ENCODE measurements at regions not wholly inside any gene's neighbourhood (a gene's known extent, or its start where the extent isn't known, plus 50 kb on each side); places are given as distances from the start of the nearest gene placed in this dataset.
A peak's percentile ranks its signal among the peaks of the same experiment; 100 is the strongest.
"Not testable (repeated sequence)": the region's sequence is repeated elsewhere in the genome, so short reads cannot be mapped to it uniquely, and the experiment has no call there.

DNA sequence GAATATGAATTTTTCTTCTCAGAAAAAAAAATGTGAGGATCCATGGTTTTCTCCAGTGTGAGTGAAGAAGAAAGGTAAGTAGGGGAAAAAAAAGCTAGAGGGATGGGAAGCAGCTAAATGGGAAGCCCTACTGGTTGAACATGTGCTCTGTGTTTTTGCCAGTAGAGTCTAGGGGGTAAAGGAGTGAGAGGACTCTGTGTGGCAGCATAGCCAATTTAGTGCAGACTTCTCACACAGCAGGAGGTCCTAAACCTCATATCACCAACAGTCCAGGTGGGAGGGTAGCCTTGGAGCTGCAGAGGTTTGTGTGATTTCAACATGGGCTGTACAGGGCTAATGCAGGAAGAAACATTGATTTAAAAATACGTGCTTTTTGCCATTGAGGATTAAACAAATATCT, 334.5 kb upstream of the SPHKAP start:
- no peak for DNase-seq (ENCODE audit: low read depth)

DNA sequence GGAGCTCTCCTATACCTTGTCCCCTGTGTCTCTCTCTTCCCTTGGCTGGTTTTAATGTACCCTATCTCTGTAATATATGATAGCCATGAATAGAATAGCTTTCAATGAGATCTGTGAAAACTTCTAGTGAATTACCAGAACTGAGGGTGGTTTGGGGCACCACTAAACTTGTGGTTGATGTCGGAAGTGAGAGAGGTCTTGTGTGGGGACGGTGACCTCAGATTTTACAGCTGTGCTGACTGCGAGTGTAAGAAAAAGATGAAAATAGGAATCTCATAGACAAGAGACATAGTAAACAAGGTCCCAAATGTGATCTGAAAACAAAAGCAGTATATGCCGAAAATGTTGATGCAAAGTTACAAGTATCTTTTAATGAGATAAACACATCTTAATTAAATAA, 332.0 kb upstream of the SPHKAP start:
- not testable (repeated sequence) for DNase-seq (ENCODE audit: low read depth)

DNA sequence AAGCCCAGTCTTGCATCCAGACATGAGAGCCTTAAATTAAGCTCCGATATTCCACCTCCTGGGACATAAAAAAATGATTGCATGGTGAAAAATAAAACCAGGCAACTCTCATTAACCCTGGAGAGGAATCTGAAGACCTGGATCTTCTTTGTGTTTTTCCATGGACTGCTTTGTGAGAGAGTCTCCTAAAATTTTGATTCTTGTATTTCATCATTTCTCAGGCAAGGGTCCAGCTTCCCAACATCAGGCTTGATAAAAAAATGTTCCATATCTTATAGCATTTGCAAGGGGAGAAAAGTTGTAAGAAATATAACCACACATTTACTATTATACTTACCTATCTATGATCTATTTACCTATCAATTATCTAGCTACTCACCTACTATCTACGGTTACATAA, 327.5 kb upstream of the SPHKAP start:
- no peak for DNase-seq (ENCODE audit: low read depth)

DNA sequence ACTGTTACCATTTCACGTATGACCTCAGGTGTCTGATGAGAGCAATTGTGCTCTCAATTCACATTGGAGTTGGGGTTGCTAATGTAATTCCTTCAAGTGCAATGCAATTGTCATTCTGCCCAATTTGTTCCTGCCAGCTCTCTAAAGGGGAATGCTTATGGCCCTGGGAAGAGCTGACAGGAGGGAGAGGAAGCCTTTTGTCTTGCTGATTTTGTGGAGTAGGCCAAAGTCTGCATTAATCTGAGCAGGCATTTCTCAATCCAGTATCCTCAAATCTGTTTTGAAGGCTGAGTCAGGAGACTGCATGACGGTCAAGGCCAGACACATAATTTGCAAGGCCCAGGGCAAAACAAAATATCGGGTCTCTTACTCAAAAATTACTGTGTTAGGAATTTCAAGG, 326.4 kb upstream of the SPHKAP start:
- no peak for DNase-seq (ENCODE audit: low read depth)

DNA sequence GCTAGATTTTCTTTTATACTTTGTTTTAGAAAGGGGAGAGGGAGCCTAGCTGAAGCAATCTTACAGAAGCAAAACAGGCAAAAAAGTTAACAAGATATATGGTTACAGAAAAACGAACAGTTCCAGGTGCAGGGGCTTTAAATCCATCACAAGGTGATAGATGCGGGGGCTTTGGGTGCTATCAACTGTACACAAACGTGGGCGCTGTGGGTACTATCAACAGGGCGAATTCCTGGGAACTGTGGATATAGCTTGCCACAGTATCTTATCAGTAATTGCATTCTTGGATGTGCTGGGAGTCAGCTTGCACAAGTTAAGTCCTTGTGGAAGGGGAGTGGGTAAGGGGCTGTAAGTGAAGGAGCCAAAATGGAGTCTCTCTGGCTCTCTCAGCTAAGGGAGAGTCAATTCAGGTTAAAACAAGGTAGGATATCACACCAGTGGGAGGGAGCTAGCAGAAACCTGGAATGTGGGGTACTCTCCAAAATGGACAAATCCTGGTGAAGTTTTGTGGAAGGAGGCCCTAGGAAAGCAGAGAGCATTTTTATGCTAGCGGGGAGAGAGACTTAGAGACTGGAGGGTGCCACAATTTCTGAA, 325.8 kb upstream of the SPHKAP start:
- DNase-seq (ENCODE audit: low read depth) = no peak

DNA sequence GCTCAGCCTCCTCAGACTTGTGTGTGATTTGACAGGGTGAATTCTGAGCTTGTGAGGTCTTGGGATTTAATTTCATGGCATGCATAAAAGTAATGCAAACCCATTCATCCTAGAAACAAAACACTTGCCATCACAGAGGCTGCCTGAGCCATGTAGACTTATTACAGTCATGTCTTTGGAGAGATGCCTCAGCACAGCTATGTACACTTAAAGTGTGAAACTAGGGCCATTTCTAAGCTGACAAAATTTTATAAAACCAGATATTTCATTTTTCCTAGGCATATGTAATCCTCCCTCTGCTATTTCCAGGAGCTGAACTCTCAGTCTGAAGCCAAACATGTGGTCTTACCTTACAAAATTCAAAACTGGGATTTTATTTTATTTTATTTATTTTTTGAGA, 322.2 kb upstream of the SPHKAP start:
- DNase-seq (ENCODE audit: low read depth) = no peak

DNA sequence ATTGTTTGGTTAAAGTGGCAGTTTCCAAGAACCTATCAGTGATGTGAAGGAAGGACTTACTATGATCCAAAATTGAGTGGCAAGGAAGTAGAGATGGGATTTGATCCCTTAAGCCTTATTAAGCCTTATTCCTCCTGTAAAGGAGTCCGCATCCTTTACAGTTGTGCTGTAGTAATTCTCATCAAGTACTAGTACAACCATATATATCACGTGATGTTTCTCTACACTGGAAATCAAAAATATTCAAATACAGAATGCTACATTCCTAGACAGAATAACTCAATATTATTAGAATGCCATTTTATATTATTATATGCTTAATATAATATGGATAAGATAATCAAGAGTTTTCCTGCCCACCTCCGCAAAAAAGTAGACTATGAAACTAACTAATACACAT, 312.4 kb upstream of the SPHKAP start:
- no peak for DNase-seq (ENCODE audit: low read depth)

DNA sequence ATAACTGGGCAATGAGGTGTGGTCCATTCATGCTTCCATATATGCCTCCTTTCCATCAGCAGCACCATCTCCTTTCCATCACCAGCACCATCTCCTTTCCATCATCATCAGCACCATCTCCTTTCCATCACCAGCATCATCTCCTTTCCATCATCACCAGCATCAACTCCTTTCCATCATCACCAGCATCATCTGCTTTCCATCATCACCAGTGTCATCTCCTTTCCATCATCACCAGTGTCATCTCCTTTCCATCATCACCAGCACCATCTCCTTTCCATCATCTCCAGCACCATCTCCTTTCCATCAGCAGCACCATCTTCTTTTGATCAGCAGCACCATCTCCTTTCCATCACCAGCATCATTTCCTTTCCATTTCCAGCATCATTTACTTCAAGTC, 297.5 kb upstream of the SPHKAP start:
- DNase-seq (ENCODE audit: low read depth) = no peak

DNA sequence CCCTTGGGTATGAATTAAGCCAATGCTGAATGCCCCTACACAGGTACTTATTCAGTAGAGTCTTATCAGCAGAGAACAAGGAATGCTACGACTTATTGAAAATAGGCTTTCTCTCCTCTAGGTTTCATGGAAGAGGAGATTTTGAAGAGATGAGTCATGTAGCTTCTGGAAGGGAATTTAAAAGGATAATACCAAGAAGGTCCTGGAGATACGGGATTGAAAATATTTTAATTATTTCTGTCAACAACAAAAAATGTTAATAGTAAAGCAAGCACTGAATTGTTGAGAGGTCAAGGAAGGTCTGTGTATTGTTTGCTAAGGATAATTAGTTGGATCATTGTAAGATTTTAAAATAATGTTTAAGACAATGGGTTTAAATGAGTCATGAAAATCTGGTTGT, 293.0 kb upstream of the SPHKAP start:
- peak; percentile 56 for DNase-seq (ENCODE audit: low read depth)

DNA sequence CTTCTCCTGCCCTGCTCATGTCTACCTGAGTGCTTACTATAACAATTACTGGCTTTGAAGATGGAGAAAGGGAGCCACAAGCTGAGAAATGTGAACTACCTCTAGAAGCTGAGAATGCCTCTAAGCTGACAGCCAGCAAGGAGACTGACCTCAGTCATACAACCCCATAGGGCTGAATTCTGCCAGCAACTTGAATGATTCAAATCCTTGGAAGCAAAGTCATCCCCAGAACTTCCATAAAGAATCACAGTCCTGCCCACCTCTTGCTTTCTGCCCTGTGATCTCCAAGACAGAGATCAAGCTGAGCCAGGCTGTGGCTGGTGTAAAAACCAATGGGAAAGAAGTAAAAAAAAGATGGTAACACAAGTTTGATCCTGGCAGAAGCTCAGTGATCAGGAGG, 288.2 kb upstream of the SPHKAP start:
- DNase-seq (ENCODE audit: low read depth) = no peak

DNA sequence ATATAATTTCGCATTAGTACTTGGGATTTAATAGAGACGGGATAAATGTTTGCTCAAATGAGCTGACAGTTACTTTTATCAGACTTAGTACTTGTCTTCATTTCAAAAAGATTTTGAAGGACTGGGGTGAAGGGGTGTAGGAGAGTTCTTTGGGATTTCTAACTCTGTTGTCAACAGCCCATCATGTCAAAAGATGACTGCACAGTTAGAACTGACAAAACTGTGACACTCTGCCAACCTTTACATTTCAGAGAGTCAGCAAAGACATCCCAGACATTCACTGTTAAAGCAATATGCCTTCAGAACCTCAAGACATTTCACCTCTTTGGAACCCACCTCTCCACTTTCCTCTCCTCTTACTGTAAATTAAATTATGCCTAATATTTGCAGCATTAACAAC, 285.4 kb upstream of the SPHKAP start:
- no peak for DNase-seq (ENCODE audit: low read depth)

DNA sequence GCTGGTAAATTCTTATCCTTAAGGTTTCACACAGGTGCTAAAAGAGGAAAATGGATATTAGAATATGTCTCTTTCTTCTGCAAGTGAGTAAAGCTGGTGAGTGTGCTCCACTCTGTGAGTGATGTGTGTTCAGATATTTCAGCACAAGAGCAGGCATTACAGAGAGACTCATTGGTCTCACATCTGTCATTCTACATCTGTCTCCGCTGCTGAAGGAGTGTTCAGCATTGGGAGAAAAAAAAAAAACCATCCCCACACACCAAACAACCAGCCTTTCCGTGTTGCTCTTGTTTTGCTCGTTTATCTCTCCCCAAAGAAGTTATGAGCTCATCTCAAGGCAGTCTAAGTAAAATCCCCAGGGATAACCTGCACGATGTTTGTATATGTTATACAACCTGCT, 283.9 kb upstream of the SPHKAP start:
- DNase-seq (ENCODE audit: low read depth) = no peak

DNA sequence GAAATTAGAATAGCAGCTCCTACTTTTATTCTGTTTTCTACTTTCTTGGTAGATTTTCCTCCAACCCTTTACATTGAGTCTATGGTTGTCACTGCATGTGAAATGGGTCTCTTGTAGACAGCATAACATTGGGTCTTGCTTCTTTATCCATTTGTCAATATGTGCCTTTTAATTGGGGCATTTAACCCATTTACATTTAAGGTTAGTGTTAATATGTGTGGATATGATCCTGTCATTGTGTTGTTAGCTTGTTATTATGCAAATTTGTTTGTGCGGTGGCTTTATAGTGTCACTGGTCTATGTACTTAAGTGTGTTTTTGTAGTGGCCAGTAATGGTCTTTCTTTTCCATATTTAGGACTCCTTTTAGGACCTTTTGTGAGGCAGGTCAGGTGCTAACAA, 276.9 kb upstream of the SPHKAP start:
- DNase-seq (ENCODE audit: low read depth) = no peak

DNA sequence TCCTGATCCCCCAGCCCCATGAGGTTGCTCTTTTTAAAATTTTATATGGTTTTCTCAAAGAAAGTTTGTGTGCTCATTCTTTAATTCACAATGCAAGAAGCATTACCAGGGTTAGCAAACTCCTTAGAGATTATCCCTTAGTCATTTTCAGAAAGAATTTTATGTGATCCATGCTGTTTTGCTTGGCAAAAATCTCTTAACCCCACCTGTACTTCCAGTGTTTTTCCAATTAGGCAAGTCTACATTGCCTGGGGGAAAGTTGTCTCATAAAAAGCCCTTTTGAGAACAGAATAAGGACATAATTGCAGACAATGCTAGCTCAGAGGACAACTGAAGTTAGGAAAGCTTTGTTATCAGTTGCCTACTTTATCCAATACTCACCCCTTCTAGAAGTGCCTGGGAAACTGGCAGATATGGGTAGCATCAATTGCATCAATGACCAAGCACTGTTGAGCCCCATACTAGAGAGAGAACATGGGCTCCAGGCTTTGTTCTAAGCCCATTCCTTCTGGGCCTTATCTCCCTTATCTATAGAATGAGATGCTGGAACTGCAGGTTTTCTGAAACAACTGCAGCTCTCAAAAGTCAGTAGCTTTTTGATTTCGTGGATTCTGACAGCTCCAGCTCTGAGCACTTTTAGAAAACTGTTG, 265.9 kb upstream of the SPHKAP start:
- DNase-seq (ENCODE audit: low read depth) = no peak

DNA sequence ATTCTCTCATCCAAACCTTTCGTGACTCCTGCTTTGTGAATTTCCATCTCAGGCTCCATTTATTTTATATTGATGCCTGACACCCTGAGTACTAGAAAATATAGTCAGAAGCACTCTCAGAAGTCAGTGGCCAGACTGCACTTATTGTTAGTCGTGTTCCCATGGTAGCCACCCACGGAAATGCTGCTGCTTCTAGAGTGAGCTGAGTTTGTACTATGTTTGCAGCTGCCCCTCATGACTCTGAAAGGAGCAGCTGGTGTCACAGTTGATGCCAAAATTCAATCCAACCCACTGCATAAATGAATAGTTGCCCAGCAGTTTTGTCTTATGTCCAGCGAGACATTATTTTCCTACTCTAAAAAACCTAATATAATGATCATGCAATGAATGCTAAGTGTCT, 265.2 kb upstream of the SPHKAP start:
- no peak for DNase-seq (ENCODE audit: low read depth)

DNA sequence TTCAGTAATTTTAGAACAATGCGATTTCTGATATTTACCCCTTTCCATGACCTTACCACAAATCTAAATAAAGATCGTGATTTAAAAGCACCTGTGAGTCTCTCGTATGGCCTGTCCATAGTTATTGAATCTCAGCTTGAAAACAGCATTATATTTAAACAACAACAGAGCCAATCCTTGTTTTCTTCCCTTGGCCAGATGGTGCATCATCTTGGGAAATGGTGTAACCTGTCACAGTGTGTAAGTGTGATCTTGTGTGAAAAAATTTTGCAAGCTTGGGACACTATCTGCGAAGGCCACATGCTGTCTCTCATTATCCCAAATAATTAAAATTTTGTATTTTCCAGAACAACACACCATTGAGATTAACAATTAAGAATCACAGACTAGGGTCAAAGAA, 262.7 kb upstream of the SPHKAP start:
- DNase-seq (ENCODE audit: low read depth) = no peak

DNA sequence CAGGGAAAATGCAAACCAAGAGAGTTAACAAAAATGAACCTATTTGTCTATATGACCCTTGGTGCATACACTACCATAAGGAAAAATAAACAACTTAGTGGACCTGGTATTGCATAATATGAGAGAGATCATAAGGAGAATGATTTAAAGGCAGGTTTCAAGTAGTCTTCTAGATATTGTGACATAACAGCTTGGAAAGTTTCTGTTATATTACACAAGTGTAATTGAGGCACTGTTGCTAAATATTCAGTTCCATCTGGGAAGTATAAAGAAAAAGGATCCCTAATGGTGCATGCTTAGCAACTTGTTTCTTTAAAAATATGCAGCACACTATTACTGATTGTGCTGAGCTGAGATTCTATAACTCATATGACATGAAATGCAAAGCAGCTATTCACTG, 252.2 kb upstream of the SPHKAP start:
- DNase-seq (ENCODE audit: low read depth) = no peak

DNA sequence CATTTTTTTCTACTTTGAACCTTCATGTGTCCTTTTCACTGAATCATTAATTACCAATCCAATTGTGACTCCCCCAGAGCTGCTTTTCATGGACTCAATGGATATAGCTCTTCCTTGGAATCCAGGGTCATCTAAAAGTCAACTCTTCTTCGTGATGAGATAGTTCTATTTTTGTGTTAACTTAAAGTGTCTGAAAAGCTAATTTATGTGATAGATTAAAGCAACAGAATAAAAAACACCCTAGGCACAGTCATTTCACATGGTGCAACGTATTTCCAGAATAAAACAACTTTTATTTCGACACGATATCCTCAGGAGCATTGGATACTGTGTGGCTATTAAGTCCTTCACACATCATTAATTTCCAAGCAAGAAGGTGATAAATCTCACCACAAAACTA, 250.6 kb upstream of the SPHKAP start:
- no peak for DNase-seq (ENCODE audit: low read depth)

DNA sequence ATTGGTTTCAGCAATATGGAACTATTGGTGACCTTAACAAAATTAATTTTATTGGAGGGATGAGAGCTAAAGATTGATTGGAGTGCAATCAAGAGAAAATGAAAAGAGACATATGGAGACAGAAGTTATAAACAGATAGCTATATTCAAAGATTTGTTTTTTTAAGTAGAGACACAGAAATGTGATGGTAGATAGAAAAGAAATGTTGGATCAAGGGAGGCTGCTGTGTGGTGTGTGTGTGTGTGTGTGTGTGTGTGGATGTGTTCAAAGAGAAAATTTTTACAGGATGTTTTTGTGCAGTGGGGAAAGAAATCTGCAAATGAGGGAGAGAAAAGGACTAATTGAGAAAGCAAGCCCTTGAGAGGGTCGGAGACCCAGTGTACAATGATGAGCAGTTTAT, 249.5 kb upstream of the SPHKAP start:
- no peak for DNase-seq (ENCODE audit: low read depth)

DNA sequence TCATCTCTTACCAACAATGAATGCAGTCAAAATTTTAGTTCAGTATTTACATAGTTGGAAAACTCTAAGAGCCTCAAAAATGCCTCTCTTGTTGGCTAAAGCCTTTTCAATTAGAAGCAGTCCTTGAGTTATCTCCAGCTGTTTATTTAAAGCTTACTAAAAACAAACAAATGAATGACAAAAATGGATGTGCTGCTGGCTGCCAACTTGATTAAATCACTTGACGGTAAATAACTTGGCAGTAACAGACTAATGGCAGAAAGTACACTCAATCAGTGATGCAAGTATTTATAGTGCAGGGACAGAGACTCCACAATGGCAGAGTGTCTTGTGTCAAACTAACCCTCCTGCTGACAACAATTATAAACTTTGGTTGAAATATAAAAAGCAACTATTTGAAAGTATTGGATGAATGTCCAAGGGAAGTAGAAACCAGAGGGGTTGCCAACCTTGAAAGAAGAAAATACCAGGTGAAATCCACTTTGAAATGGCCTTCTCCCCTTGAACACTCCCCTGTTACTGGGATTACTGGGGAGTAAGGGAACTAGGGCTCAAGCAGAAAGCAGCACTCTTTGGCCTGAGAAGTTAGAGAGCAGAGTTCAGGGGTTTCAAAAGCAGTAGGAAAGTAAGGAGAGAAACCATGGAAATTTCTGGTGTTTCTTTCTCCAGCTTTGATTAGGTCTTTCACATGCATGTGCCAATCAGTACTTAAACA, 245.2 kb upstream of the SPHKAP start:
- no peak for DNase-seq (ENCODE audit: low read depth)

DNA sequence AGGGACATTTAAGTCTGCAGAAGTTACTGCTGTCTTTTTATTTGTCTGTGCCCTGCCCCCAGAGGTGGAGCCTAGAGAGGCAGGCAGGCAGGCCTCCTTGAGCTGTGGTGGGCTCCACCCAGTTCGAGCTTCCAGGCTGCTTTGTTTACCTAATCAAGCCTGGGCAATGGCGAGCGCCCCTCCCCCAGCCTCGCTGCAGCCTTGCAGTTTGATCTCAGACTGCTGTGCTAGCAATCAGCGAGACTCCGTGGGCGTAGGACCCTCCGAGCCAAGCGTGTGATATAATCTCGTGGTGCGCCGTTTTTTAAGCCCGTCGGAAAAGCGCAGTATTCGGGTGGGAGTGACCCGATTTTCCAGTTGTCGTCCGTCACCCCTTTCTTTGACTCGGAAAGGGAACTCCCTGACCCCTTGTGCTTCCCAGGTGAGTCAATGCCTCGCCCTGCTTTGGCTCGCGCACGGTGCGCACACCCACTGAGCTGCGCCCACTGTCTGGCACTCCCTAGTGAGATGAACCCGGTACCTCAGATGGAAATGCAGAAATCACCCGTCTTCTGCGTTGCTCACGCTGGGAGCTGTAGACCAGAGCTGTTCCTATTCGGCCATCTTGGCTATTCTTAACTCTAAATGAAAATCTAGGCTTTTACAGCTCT, 244.0 kb upstream of the SPHKAP start:
- not testable (repeated sequence) for DNase-seq (ENCODE audit: low read depth)

DNA sequence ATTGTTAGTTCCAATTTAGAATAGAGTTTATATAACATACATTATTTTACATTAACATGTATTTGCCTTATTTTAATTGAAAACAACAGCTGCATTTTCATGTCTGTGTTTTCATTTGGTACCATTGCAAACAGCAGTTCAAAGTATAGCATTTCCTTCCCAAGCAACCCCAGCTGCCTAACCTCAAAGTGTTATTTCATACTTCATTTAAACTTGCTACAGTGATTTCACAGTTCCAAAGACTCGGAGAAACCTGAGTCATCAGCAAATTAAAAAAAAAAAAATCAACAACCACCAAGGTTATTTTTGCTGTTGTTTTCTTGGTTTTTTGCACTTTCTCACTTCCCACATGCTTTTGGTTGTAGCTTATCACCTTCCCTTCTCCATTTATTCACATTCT, 236.5 kb upstream of the SPHKAP start:
- DNase-seq (ENCODE audit: low read depth) = no peak

DNA sequence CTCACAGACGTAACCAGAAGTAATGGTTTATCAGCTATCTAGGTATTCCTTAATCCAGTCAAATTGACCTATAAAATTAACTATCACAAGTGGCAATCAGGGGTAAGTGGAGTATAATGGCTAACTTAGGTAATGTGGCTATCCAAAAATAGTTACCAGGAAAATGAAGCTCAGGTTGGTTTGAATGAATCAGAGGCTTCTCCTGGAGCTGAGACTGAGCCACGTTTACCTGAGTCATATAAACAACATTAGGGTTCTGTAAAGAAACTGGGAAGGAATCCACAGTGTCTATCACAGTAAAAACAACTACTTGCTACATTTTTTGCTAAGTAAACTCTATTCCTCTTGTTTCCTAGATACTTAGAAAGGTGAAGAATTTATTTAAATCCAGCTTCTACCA, 236.0 kb upstream of the SPHKAP start:
- no peak for DNase-seq (ENCODE audit: low read depth)

Measured in HS-5 (cell line).